GM18951 (cell line): ENCODE measurements at regions not wholly inside any gene's neighbourhood (a gene's known extent, or its start where the extent isn't known, plus 50 kb on each side); places are given as distances from the start of the nearest gene placed in this dataset.

Experiments used
- POLR2A ChIP-seq: IDR thresholded peaks from 4 replicates; pipeline ENCODE4 v1.6.1; 2011; ENCODE audit warnings: mild to moderate bottlenecking; ENCODE audit not compliant: insufficient read length, insufficient read depth; ENCODE audit errors: extremely low read depth
- in situ Hi-C: fragments of 300-500 bp; cut with MboI; formaldehyde crosslinking; loops from one replicate; pipeline ENCODE4 v1.12.0; 2022; ENCODE audit warnings: low sequenced_read_pairs, mixed read lengths, inconsistent platforms; ENCODE audit not compliant: unreplicated experiment

- in situ Hi-C loops: no loop called here
- TF ChIP-seq POLR2A: no peak
Observed at GRCh38 chr10:56745490-56745889, 384.4 kb upstream of the ZWINT start.

- TF ChIP-seq POLR2A: no peak
- in situ Hi-C loops: no loop called here
Observed at GRCh38 chr10:56728349-56728748, 367.3 kb upstream of the ZWINT start.

- in situ Hi-C loops: no loop called here
- no peak for TF ChIP-seq POLR2A
Observed at GRCh38 chr10:56722912-56723311, 361.9 kb upstream of the ZWINT start.

GRCh38 chr10:56715262-56715661, 354.2 kb upstream of the ZWINT start:
- no peak for TF ChIP-seq POLR2A
- in situ Hi-C loops: no loop called here

DNA sequence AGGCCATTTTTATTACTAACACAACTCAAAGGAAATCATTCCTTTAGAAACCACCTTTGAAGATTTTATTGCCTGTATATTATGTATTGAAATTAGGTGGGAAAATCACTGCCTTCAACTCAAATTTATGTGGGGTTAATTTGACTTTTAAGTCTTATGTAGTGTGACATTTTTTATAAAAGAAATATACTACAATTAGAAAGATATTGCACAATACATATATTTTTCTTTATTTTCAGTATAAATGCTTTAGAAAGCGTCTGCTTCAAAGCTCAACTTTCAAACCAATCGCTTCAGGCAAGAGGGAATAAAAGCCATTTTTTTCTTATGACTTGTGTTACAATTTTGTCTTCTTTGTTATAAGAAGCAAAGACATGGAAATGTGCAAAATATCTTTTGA, 337.4 kb upstream of the ZWINT start:
- TF ChIP-seq POLR2A: no peak
- in situ Hi-C loops: no loop called here

- in situ Hi-C loops: no loop called here
- TF ChIP-seq POLR2A: no peak
Observed at GRCh38 chr10:56679578-56679977, 318.5 kb upstream of the ZWINT start.

DNA sequence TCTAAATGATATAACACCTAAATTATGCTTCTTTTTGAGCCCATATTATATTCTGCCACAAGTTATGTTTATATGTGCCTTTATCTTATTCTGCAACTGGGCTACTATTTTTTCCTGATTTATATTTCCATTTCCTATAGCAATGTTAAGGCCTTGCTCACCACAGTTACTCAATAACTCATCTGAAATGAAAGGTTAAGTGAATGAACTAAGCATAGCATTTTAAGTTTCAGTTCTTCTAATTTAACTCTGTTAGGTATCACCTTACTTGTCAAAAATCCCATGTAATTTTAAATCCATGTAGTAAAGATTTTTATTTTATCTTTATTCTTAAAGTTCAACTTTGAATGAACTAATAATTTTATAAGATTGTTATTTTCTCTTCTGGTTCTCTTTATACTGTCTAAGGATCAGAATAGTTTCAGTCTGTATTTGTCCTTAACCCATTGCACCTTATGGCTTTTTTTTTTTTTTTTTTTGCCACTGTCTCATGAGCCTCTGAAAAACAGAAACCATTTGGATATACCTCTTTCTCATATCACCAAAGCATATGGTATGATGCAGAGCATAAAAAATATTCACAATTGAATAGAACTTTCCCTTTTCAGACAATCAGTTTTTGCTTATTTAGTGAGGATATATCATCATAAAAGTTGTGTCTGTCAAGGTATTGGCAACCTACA, 301.8 kb upstream of the ZWINT start:
- in situ Hi-C loops: no loop called here

DNA sequence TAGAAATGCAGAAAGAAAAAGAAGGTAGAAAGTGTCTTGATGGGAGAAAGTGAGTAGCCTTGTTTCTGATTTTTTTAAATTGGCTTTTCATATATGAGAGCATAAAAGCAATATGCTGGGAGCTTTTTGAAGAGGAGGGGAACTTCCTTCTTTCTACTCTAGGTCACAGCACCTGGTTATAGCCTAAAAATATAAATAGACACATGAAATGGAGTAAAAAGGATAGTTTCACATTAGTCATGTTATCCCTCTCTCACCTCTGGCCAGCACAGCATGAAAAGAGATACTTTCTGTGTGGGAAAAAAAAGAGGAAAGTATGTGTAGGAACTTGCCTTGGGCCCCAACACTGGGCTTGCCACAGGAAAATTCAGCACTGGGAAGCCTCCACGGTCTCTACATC, 292.2 kb upstream of the ZWINT start:
- in situ Hi-C loops: no loop called here
- no peak for TF ChIP-seq POLR2A

More for the DNA sequence above, 301.8 kb upstream of the ZWINT start:
- TF ChIP-seq POLR2A: no peak

DNA sequence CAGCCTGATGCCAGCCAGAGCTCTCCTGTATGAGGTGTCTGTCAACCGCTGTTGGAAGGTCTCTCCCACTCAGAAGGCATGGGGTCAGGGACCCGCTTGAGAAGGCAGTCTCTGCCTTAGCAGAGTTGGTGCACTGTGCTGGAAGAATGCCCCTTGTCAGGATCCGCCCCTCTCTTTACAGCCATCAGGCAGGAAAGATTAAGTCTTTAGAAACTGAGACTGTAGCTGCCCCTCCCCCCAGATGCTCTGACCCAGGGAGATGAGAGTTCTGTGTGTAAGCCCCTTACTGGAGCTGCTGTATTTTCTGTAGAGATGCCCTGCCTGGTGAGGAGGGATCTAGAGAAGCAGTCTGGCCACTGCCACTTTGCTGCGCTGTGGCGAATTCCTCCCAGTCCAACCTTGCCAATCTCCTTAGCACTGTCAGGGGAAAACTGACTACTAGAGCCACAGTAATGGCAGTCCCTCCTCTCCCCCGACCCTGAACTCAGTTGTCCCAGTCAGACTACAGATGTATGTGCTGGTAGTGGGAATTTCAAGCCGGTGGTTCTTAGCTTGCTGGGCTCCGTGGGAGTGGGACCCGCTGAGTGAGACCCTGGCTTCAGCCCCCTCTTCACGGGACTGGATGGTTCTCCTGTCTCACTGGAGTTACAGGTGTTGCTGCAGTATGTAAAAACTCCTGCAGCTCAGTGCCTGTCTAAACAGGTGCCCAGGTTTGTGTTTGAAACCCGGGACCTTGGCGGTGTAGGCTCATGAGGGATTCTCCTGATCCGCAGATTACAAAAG, 285.5 kb upstream of the ZWINT start:
- in situ Hi-C loops: no loop called here
- TF ChIP-seq POLR2A: no peak

- TF ChIP-seq POLR2A: no peak
- in situ Hi-C loops: no loop called here
Observed at GRCh38 chr10:56633876-56634452, 272.9 kb upstream of the ZWINT start.

DNA sequence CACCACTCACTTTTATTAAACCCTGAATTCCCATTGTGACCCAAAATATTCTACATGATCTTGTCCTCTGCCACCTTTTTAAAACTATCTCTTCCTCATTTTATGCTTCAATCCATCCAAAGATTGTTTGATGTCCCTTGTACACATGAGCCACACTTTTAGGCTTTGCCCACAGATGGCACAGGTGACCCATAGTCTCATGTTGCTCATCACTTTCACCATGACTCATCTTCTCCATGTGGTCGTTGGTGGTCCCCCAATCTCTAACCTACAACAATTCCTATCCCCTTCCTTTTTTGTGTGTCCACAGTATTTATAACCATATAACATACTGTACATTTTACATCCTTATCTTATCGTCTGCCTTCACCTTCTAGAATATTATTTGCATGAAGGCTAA, 271.5 kb upstream of the ZWINT start:
- no peak for TF ChIP-seq POLR2A
- in situ Hi-C loops: no loop called here

- TF ChIP-seq POLR2A: no peak
- in situ Hi-C loops: no loop called here
Observed at GRCh38 chr10:56624082-56624481, 263.0 kb upstream of the ZWINT start.

GRCh38 chr10:56623064-56623463, 262.0 kb upstream of the ZWINT start:
- in situ Hi-C loops: no loop called here
- no peak for TF ChIP-seq POLR2A

GRCh38 chr10:56622335-56622973, 261.4 kb upstream of the ZWINT start:
- in situ Hi-C loops: no loop called here
- no peak for TF ChIP-seq POLR2A

DNA sequence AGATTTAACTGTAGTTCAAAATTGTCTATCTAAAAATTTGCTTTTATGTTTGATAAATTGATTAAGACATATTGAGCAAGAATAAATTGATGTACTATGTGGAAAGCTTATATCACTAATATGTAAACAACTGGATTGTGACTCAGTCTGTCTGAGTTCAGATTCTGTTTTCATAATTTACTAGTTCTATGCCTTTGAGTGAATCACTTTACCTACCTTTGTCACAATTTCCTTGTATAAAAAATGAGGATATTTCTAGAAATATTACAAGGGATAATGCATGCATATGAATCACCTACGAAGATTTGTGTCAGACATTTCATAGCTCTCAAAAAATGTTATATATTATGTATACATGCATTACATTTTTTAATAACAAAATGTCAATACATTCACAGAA, 245.1 kb upstream of the ZWINT start:
- TF ChIP-seq POLR2A: no peak
- in situ Hi-C loops: no loop called here
